ENCODE measurements at regions not wholly inside any gene's neighbourhood (a gene's known extent, or its start where the extent isn't known, plus 50 kb on each side); places are given as distances from the start of the nearest gene placed in this dataset.

- TF ChIP-seq CTCF (conservative IDR thresholded peaks at IDR 0.05), result no peak
- H2BK15ac ChIP-seq (ENCODE audit: low read depth, low read length), result no peak overlapping the region
- no peak overlapping the region for H3K23ac ChIP-seq (ENCODE audit: insufficient read length, low read depth, low read length)
- H3K4me1 Mint-ChIP-seq, result peaks cover 9 to 13% of the 10 kb centered on the region in 2 experiments
- no peak overlapping the region for H3K9ac ChIP-seq (ENCODE audit: extremely low read depth, insufficient read length, low read length)
- no peak overlapping the region for H4K5ac ChIP-seq (ENCODE audit: insufficient read length, low read depth, low read length)
- H3K56ac ChIP-seq (ENCODE audit: insufficient read length, low read depth, low read length), result no peak overlapping the region
- H2AK5ac ChIP-seq (ENCODE audit: insufficient read length, low read length), result no peak overlapping the region
- no CpG with 5 or more reads among the region's 9 CpGs for WGBS (ENCODE audit: extremely low coverage, insufficient read length, low lambda C conversion rate)
- no peak overlapping the region for H3K4me2 ChIP-seq (ENCODE audit: insufficient read depth, insufficient read length, low read length)
- H2BK12ac ChIP-seq (ENCODE audit: insufficient read length, low read depth, low read length), result no peak overlapping the region
- no peaks in the 10 kb centered on the region for H3K9me3 ChIP-seq (ENCODE audit: control insufficient read depth, low read depth, low read length)
- H3K27me3 Mint-ChIP-seq (ENCODE audit: low read depth), result no peaks in the 10 kb centered on the region
- no peak overlapping the region for H3K4me3 Mint-ChIP-seq
- H3K79me2 ChIP-seq (ENCODE audit: insufficient read depth, low read length), result no peaks in the 10 kb centered on the region
- no peak overlapping the region for H3K27ac ChIP-seq (ENCODE audit: insufficient read length, low read depth, low read length)
- H3K36me3 Mint-ChIP-seq (ENCODE audit: insufficient read depth in 1 of 3, low read depth in 3 of 3), result peaks cover 0 to 5% (median 0%) of the 10 kb centered on the region in 3 experiments; a peak in 1 of 7 replicates
- H4K20me1 ChIP-seq (ENCODE audit: control insufficient read depth, insufficient read depth, insufficient read length), result no peaks in the 10 kb centered on the region
- no peak for DNase-seq
- H3K23me2 ChIP-seq (ENCODE audit: insufficient read length, low read depth, low read length, poor library complexity, severe bottlenecking), result no peaks in the 10 kb centered on the region
- no peak overlapping the region for H2BK120ac ChIP-seq (ENCODE audit: low read depth, low read length, poor library complexity, severe bottlenecking)
- H2AFZ ChIP-seq (ENCODE audit: low read length), result no peak overlapping the region
- H4K91ac ChIP-seq (ENCODE audit: insufficient read length, low read depth, low read length), result no peak overlapping the region
- H3K79me1 ChIP-seq (ENCODE audit: insufficient read depth, low read depth, low read length, poor library complexity, severe bottlenecking), result no peaks in the 10 kb centered on the region
- H2BK5ac ChIP-seq (ENCODE audit: insufficient read length, low read length), result no peak overlapping the region
- no peak overlapping the region for H4K8ac ChIP-seq (replicated peaks; ENCODE audit: insufficient read length, low read depth, low read length)
- H3K14ac ChIP-seq (ENCODE audit: insufficient read depth, low read length), result no peak overlapping the region
- H3K18ac ChIP-seq (ENCODE audit: insufficient read length, low read depth, low read length), result no peak overlapping the region
- no peak overlapping the region for H3T11ph ChIP-seq (ENCODE audit: low read length)
- H2BK20ac ChIP-seq (ENCODE audit: low read depth, low read length, poor library complexity, severe bottlenecking), result no peak overlapping the region
- no peak overlapping the region; a peak in 1 of 7 replicates for H3K27ac Mint-ChIP-seq
- H3K4ac ChIP-seq (ENCODE audit: low read depth, low read length), result no peak overlapping the region
- no peaks in the 10 kb centered on the region for H3K27me3 ChIP-seq (ENCODE audit: insufficient read depth, low read length)
- peaks cover 0 to 4% of the 10 kb centered on the region in 2 experiments; a peak in 2 of 5 replicates for H3K9me3 Mint-ChIP-seq
- no peaks in the 10 kb centered on the region for H3K4me1 ChIP-seq (ENCODE audit: insufficient read depth, low read length)
Measured at GRCh38 chr7:16970732-16971482, 89.1 kb upstream of the AGR3 start.
